DOHH2 (cell line): ENCODE measurements at regions not wholly inside any gene's neighbourhood (a gene's known extent, or its start where the extent isn't known, plus 50 kb on each side); places are given as distances from the start of the nearest gene placed in this dataset.

Experiments
- CTCF ChIP-seq: fragments of 200-600 bp; sonication (generic); IDR thresholded peaks from one replicate; pipeline ENCODE4 v1.5.1; 2014; ENCODE audit warnings: antibody characterized with exemption, mild to moderate bottlenecking, low read depth, low read length; ENCODE audit not compliant: poor library complexity, severe bottlenecking
- EZH2phosphoT487 ChIP-seq: fragments of 200-600 bp; sonication (generic); IDR thresholded peaks from 2 replicates; pipeline ENCODE4 v1.6.1; 2017; ENCODE audit warnings: borderline replicate concordance, mild to moderate bottlenecking, antibody characterized with exemption, low read length, moderate library complexity, mixed read lengths

GRCh38 chr11:31881825-31882224 lies 70.7 kb upstream of the PAX6 start:
- no peak for TF ChIP-seq EZH2phosphoT487
- no peak for TF ChIP-seq CTCF
